Progenitor cell of endocrine pancreas (in vitro differentiated cells): ENCODE measurements at regions not wholly inside any gene's neighbourhood (a gene's known extent, or its start where the extent isn't known, plus 50 kb on each side); places are given as distances from the start of the nearest gene placed in this dataset.

Experiments used
- DNase-seq: peaks from one replicate; pipeline ENCODE4 v3.0.0; 2021; ENCODE audit warnings: low spot score; ENCODE audit not compliant: unreplicated experiment
- H3K27ac Mint-ChIP-seq: 2 replicates; pipeline ENCODE4 v1.8.0; 2021; ENCODE audit warnings: mild to moderate bottlenecking, moderate library complexity, mixed read lengths
- H3K27me3 Mint-ChIP-seq: 2 replicates; pipeline ENCODE4 v1.8.0; 2021; ENCODE audit warnings: mixed read lengths
- H3K36me3 Mint-ChIP-seq: 2 replicates; pipeline ENCODE4 v1.8.0; 2022; ENCODE audit warnings: mixed read lengths; ENCODE audit not compliant: insufficient read depth
- H3K4me1 Mint-ChIP-seq: 2 replicates; pipeline ENCODE4 v1.8.0; 2021; ENCODE audit warnings: low read depth, mixed read lengths
- H3K4me3 Mint-ChIP-seq: 2 replicates; pipeline ENCODE4 v1.8.0; 2021; ENCODE audit warnings: low read depth, mild to moderate bottlenecking, moderate library complexity, mixed read lengths
- H3K9me3 Mint-ChIP-seq: 2 replicates; pipeline ENCODE4 v1.8.0; 2021; ENCODE audit warnings: low read depth, mixed read lengths
- TF ChIP-seq, protein P1 (sequence below): fragments of 200-600 bp; sonication (generic); IDR thresholded peaks from one replicate; pipeline ENCODE4 v1.5.0; 2021; ENCODE audit warnings: antibody characterized with exemption, mild to moderate bottlenecking; ENCODE audit not compliant: unreplicated experiment

DNA sequence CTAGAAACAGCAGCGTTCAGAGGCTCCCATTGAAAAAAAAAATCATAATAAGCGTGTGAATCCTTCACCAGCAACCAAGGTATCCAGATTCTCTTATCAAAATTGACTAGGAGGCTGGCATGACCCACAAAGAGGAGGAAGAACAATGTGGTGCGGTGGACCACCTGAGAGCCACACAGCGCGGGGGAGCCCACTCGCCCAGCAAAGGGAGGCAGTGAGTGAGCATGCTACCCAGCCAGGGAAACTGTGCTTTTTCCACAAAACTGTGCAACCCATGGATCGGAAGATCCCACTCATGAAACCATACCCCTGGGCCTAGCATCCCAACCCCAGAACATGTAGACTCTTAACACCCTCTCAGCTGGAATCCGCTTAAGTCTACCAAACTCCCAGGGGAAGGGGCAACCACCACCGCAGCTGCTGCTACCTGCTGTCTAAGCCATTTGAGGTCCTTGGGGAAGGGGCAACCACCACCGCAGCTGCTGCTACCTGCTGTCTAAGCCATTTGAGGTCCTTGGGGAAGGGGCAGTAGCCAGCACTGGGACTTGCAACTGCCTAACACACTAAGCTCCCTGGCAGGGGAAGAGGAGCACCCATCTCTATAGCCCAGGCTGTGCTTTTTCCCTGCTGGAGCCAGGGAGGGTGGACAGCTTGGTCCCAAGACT lies 102.8 kb upstream of the CLDN18 start:
- peaks cover 7% of the 10 kb centered on the region for H3K27me3 Mint-ChIP-seq
- H3K4me3 Mint-ChIP-seq = no peak overlapping the region
- no peak overlapping the region for H3K27ac Mint-ChIP-seq
- TF ChIP-seq, protein P1, sequence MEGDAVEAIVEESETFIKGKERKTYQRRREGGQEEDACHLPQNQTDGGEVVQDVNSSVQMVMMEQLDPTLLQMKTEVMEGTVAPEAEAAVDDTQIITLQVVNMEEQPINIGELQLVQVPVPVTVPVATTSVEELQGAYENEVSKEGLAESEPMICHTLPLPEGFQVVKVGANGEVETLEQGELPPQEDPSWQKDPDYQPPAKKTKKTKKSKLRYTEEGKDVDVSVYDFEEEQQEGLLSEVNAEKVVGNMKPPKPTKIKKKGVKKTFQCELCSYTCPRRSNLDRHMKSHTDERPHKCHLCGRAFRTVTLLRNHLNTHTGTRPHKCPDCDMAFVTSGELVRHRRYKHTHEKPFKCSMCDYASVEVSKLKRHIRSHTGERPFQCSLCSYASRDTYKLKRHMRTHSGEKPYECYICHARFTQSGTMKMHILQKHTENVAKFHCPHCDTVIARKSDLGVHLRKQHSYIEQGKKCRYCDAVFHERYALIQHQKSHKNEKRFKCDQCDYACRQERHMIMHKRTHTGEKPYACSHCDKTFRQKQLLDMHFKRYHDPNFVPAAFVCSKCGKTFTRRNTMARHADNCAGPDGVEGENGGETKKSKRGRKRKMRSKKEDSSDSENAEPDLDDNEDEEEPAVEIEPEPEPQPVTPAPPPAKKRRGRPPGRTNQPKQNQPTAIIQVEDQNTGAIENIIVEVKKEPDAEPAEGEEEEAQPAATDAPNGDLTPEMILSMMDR = no peak
- no peaks in the 10 kb centered on the region for H3K36me3 Mint-ChIP-seq
- DNase-seq = no peak
- peaks cover 26% of the 10 kb centered on the region for H3K9me3 Mint-ChIP-seq
- no peaks in the 10 kb centered on the region for H3K4me1 Mint-ChIP-seq

DNA sequence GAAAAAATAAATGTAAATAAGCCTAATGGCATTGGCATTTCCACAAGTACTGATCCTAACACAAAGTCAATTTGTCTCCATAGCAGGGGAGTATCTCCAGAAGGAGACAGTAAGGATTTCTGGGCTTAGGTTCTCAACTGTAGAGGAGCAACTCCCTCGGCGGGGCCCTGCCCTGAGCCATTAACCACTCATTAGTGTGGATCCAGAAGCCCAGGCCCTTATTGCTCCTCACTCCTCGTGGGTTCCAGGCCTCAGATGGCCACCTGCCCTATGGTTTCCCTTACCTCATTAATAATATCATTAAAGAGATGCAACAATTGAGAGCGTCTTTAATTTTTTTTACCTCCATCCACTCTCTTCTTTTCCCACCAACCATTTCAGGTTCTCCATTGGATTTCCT lies 85.3 kb upstream of the CLDN18 start:
- Mint-ChIP-seq H3K36me3 (no peaks in the 10 kb centered on the region), H3K9me3 (no peaks in the 10 kb centered on the region), H3K4me3 (no peak overlapping the region), H3K27me3 (peaks cover 45% of the 10 kb centered on the region), H3K27ac (no peak overlapping the region), H3K4me1 (peaks cover 8% of the 10 kb centered on the region)
- TF ChIP-seq, protein P1 = no peak
- DNase-seq = no peak

DNA sequence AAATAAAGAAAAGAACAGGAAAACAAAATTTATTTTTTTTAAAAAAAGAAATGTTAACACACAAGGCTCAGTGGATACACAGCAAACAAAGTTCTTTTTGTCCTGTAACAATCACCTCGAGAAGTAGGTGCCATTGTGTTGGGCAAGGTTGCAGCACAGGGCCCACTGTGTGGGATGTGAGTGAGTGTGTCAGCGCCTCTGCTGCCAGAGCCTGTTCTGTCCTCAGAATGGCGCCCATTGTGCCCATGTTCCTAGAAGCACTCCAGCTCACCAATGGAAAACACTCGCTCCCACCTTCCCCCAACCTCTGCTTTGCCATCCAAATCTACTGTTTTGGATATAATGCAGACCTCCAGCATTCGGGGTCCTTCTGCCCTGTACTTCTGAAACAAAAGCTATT lies 84.9 kb upstream of the CLDN18 start:
- H3K4me3 Mint-ChIP-seq = no peak overlapping the region

DNA sequence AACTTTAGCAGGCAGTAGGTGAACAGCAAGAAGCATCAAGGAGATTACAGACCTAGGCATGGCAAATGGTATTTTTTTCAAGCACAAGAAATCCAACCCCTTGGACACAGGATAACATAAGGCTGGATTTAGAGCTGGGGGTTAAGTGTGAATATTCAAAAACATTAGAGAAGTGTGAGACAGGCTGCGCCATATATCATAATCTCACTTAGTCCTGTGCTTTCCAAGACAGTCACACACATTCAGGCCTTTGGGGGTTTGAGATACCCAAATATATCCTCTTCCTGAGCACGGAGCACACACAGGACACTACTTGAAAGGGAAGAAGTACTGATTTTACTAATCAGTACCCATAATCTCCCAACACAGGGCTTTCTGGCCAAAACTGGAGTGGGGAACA lies 83.0 kb upstream of the CLDN18 start:
- TF ChIP-seq, protein P1 = no peak
- H3K36me3 Mint-ChIP-seq = no peaks in the 10 kb centered on the region

More for the DNA sequence above, 84.9 kb upstream of the CLDN18 start:
- H3K9me3 Mint-ChIP-seq = no peaks in the 10 kb centered on the region
- TF ChIP-seq, protein P1 = no peak
- H3K27me3 Mint-ChIP-seq = peaks cover 41% of the 10 kb centered on the region
- H3K27ac Mint-ChIP-seq = no peak overlapping the region
- peaks cover 8% of the 10 kb centered on the region for H3K4me1 Mint-ChIP-seq
- DNase-seq = no peak
- H3K36me3 Mint-ChIP-seq = no peaks in the 10 kb centered on the region

DNA sequence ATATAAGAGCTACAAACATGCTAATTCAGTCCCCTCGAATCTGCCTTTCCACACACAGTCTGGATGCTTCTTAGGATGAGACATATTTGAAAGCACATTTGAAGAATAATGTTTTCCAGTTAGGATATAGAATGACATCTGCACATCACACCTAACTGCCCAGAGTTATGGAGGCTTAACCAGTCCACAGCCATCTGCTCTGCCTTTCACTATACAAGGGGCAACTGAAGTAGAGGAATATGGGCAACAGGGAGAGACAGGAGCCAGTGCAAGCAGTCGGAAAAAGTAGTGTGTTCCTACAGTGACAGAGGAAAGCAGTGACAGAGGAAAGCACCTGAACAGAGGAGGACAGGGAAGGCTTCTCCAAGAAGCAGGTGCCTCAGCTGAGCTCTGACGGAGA lies 79.0 kb upstream of the CLDN18 start:
- no peak overlapping the region for H3K27ac Mint-ChIP-seq
- H3K4me3 Mint-ChIP-seq = no peak overlapping the region
- no peaks in the 10 kb centered on the region for H3K36me3 Mint-ChIP-seq
- DNase-seq = no peak
- TF ChIP-seq, protein P1 = no peak
- H3K4me1 Mint-ChIP-seq = peaks cover 13% of the 10 kb centered on the region
- peaks cover 66% of the 10 kb centered on the region for H3K27me3 Mint-ChIP-seq
- no peaks in the 10 kb centered on the region for H3K9me3 Mint-ChIP-seq

More for the DNA sequence above, 83.0 kb upstream of the CLDN18 start:
- Mint-ChIP-seq H3K4me3 (no peak overlapping the region), H3K27ac (no peak overlapping the region), H3K9me3 (no peaks in the 10 kb centered on the region), H3K4me1 (peaks cover 15% of the 10 kb centered on the region), H3K27me3 (peaks cover 47% of the 10 kb centered on the region)
- no peak for DNase-seq
